NCI-H526 treated with DMSO at 0.1 percent for 48 hours (cell line): ENCODE measurements at regions not wholly inside any gene's neighbourhood (a gene's known extent, or its start where the extent isn't known, plus 50 kb on each side); places are given as distances from the start of the nearest gene placed in this dataset.

ENCODE experiments used
- DNase-seq: peaks from one replicate; lab custom pipeline; 2025; lab: John Stamatoyannopoulos, UW

DNA sequence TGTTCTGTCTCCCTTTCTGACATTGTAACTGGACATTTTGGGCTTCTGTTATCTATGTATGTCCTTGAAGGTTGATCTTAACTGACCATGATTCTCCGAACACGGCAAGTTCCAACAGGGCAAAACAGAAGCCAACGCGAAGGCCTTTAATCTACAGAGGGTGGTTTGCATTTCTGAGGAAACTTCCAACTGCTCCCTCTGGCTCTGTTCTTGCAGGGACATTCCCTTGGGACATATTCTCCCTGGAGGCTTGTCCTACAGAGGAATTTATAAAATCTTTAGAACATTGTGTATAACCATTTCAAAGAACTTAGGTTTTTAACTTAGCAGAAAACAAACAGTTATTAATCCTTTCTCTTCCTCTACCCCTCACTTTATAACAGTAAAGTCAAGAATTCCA, 189.0 kb upstream of the CDYL start:
- no peak for DNase-seq

DNA sequence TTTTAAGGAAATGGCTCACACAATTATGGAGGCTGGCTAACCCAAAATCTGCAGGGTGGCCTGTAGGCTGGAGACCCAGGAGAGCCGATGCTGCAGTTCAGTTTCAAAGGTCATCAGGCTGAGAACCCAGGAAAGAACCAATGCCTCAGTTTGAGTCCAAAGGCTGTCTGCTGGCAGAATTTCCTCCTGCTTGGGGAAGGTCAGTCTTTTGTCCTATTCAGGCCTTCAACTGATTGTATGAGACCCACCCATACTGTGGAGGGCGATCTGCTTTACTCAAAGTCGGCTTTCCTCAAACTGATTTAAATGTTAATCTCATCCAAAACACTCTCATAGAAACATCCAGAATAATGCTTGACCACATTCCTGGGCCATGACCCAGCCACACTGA, 189.7 kb upstream of the CDYL start:
- DNase-seq, result no peak

DNA sequence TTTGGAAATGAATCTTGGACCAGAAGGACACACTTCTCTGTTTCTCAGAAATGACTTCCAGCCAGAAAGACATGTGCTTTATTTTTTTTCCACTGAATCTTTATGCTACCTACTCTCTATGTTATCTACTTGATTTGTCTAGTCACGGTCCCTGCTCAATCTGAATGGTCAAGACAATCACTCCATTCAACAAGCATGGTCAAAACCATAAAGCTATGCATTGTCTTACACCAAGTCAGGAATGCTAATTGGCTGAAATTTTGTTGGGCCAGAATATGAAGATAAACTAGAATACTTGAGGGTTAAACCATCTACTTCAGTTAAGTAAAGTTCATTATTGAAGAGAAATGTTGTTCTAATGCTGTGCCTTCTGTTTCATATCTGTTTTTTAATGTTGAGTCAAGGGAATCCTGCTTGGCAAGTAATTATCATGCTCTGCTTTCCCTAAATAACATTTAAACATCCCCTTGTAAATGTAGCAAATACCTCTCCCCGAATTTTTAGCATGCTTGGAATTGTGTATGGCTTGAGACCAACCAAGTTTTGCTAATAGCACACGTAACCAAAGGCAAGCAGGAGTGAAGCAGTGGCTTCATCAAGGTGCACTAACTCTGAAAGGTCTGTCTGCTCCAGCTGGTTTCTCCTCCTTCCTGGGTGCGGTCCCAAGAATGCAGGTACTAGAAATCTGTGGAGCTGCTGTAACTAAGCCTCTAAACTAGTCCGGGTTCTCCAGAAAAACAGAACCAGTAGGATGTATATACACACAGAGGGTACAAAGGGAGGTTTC, 190.3 kb upstream of the CDYL start:
- DNase-seq, result no peak

DNA sequence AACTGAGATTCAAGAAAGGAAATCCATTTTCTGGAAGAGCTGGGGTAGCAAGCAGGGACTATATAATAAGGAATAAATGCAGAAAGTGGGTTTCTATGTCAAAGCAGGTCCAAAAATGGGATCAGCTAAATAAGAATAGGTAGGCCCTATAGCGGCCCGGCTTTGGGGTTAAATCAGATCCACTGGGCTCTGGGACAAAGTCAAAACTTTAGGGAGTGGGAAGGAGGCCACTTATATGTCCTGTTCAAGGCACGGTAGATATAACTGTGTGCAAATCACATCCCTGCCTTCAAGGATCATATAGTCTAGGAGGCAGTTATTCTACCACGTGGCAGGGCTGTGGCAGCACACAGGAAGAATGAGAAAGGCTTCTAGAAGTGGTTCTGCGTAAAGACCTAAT, 191.4 kb upstream of the CDYL start:
- DNase-seq, result no peak

DNA sequence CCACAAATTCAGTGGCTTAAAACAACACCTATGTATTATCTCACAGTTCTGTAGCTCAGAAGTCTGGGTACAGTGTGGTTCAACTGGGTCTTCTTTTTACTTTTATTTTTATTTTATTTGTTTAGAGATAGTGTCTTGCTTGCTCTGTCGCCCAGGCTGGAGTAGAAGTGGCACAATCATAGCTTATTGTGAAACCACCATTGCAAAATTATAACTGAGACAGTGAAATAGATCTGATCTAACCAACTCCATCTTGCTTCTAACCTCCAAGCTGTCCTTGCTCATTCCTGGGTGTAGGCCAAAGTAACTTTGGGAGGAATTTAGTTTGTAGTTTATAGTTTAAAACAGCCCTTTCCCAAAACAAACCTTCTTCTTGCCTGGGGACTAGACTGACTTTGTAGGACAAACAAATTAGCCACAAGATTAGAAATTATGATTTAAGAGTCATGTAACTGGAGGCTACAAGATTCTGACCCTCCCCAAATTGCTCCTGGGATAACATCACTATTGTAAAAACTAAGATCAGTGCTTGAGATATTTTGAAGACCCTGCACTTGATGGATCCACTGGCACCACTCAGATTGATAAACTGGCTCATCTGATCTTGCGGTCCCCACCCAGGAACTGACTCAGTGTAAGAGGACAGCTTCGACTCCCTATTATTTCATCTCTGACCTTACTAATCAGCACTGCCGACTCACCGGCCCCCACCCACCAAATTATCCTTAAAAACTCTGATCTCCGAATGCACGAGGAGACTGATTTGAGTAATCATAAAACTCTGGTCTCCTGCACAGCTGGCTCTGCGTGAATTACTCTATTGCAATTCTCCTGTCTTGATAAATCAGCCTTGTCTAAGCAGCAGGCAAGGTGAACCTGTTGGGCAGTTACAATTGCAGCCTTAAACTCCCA, 193.4 kb upstream of the CDYL start:
- no peak for DNase-seq

DNA sequence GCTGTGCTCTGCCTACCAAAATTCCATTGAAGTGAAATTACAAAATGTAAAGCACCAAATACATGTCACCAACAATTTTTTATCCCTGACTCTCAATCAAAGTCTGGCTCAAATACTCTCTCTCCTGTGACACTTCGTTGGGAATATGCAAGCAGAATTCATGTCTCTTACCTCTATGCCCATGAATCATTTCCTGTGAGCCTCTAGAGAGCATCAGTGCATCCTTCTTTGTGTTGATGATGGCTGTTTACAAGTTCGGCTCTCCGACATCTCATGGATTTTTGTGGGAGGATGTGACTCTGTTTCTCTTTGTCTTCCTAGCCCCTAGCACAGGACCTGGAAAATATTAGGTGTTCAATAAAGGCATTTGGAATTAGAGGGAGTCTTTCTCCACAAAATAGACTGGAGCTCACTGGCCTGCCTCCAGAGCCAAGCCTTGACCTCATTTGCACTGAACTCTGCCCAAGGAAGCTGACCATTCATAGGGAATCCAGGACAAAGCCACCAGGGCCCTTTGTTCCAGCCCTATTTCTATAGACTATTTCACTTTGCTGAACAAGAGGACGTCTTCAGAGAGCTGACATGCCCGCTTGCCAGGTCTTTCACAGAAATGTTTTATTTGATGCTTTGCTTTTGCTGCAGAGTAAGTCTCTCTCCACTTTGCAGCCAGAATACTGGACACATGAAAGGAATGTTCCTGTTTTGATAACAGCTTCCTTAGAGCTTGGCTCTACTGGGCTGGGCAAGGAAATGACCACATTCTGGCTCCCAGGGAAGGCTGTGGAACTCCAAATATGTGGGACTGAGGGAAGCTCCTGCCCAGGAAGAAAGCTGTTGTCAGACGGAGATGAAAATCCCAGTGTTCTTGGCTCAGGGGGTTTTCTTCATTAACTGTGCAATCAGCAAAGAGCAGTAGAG, 194.5 kb upstream of the CDYL start:
- DNase-seq, result no peak

DNA sequence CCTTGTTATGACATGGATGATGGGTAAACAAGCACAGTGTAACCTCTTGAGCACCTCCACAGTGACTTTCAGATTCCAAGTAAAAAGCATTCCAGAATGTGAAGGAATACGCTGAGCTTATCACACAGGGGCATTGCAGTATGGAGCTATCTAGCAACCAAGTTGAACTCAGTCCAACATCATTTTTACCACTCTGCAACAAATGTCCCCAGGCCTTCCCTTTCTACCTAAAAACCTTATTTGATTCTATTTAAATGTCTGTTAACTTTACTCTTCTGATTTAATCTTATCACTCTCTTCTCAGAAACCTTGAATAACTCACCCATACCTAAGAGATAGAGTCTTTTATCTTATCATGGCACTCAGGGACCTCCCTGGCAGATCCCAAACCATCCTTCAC, 195.8 kb upstream of the CDYL start:
- no peak for DNase-seq

DNA sequence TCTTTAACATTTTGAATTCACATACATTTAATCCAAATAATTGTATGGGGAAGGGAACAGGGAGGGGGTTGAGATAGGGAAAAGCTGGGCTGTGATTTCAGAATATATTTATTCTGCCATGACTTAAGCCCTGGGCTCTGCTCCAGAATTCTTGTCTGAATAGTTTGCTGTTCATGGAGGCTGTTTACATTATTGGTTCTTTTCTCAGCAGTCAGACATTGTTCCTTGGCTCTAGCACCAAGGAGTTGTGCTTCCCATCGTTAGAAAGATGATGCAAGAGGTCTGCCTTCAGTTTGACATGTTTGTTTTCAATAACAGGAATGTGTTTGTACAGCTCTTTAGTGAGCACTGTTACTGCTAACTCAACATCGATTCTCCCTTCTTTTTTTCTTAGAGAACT, 198.8 kb upstream of the CDYL start:
- no peak for DNase-seq

DNA sequence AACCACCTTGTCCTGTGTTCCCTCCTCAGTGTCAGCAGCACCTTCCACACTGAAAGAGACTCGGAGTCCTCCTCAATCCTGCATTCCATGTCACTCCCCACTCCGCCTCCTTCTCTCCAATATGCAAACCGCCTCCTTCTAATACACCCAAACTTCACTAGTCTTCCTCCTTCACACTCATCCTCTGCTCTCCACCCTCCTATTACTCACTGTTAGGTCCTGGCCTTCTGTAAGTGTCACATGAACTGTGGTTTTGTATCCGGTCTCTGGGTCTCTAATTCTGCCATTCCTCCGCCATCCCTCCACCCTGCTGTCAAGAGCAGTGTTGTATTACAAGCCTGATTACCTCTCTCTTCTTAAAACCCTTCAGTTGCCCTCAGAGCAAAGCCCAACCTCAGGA, 200.5 kb upstream of the CDYL start:
- no peak for DNase-seq

DNA sequence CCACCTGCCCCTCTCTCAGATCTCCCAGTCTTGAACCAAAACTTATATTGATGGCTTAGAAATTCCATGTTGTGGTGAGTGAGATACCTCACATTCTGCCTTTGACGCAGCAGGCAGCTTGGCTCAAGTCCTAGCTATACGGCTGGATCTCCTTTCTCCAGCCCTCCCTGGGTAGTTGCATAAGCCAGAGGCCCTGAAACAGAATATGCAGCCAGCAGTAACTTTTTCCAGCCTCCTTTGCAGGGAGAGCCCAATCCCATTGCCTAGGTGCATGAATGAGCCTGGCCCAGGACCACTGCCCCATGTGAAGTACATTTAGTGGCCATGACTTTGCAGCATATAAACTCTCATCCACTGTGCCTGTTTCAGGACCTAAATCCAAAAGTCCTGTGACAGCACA, 202.2 kb upstream of the CDYL start:
- DNase-seq, result no peak

DNA sequence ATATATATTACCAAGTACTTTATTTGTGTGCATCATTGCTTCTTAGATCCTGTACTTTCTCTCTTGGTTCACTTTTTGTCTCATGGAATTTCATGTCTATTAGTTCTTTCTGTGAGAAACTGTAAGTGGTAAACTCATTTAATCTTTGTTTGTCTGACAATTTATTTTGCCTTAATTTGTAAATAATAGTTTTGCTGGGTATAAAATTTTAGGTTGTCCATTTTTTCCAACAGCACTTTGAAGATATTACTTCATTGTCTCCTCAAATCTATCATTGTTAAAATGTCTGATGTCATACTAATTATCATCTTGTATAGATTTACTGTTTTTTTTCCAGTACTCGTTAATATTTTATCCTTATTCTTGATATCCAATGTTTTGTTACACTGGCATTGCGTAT, 205.2 kb upstream of the CDYL start:
- DNase-seq, result no peak

DNA sequence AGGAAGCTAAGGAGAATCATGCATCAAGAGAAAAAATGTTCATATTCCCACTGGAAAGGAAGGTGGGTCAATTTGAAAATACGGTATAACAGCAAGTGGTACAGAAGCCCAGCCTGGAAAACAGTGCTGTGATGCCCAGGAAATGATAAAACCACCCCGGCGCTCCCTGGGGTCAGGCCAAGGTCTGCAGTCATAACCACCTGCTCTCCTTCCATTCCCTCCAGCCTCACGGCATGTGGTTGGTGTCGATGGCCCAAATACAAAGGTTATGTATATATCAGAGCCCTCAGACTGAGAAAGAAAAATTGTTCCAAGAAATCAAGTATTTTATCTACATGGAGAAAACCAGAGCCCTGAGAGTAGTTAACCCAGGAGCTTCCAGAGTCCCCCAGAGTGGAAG, 208.1 kb upstream of the CDYL start:
- no peak for DNase-seq

DNA sequence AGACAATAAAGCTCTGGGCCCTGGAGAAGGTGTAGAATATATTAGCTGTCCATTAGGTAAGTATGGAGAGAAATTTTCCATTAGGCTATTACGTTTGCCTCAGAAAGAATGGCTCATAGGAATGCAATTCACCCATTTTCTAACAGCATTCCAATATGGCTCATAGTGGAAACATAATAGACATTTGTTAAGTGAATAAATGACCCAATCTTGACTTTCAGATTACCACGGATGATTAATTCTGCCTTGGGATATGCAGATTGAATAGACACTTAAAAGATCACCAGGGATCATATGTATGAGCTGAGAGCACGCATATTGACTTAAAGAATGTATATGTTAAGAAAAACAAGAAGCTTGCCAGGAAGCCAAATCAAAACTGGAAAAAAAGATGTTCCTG, 209.1 kb upstream of the CDYL start:
- no peak for DNase-seq

DNA sequence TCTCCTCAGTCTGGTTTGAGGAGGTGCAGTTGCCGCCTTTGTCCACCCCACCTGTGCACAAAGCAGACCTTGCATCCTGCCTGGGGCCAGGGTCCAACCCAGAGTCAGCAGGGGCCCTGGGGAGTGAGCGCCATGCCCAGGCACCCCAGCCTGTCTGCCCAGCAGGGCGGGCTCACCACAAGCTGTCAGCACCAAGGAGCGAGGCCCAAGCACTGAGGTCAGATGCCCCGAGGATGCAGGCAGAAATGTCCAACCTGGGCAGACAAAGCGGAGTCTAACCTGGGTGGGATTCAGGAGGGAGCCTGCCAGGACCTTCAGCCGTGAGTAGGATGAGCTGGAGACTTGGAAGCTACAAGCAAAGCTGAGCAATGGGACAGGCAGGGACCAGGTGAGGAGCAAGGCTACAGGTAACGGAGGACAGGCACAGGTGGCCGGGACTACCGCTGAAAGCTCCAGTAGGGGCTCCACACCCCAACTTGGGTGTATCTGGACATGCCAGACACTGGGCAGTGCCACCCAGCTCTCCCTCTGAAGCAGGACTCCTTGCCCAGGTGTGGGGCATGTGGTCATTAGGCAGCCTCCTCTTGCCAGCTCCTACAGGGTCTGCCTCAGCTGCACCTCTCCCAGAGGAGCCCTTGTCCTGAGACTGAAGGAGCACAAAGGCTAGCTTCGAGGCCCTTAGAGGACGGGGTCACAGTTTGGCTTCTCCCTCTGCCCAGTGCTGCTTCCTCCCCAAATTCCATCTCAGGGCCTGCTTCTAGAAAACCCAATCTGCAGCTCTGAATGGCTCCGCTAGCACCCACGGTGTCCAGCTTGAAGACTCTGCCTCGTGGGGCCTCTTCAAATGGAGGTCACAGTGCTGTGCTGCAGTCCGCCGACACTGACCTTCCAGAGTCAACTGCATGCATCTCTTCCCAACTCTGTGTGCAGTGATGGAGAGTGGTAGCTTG, 210.6 kb upstream of the CDYL start:
- DNase-seq, result no peak

DNA sequence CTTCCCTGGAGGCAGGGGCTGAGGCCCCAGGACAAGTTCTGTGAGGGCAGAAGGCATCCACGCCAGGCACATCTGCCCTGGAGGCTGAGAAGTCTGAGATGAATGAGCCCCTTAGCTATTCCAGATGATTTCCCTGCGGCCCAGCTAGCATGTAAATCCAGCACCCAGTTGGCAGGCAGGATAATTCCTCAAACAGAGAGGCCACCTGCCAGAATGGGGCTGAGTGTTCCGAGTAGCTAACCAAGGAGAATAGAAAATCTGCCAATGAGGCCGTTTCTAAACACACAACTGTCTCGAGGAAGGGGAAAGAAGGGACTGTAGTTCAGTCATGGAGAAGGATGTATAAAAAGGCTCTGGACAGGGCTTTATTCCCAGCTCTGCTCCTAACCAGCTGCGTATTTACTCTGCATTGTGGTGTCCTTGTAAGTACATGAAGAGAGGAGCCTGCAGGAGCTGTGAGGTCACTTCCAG, 211.4 kb upstream of the CDYL start:
- no peak for DNase-seq

DNA sequence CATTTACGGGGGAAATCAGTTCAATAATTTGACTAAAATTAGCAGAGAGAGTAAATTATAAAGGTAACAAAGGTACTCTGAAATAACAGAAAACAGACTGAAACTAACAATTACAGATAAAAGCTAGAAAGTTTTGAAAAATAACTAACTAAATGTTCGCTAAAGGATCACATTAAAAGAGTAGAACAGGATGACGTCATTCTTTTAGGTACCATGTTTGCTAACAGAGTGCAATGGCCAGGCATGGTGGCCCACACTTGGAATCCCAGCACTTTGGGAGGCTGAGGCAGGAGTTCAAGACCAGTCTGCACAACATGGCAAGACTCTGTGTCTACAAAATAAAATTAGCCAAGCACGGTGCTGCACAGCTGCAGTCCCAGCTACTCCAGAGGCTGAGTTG, 212.3 kb upstream of the CDYL start:
- DNase-seq, result no peak

DNA sequence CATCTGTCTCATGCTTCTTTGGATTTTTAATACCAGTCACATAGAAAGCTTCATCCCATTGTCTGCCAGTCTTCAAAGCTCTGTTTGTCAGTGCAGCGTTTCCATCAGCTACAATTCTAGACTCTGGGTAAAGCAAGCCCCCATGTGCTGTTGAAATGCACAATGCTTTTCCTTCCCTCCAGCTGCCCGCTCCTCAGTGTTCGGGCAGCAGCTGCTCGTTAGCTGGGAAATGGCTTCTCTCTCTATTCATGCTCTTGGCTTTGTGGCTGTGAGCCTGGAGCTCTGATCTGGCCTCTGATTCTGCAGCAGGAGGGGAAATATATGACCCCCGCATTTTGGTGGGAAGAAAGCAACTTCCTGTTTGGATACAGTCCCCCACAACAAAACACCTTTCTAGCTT, 213.0 kb upstream of the CDYL start:
- no peak for DNase-seq

DNA sequence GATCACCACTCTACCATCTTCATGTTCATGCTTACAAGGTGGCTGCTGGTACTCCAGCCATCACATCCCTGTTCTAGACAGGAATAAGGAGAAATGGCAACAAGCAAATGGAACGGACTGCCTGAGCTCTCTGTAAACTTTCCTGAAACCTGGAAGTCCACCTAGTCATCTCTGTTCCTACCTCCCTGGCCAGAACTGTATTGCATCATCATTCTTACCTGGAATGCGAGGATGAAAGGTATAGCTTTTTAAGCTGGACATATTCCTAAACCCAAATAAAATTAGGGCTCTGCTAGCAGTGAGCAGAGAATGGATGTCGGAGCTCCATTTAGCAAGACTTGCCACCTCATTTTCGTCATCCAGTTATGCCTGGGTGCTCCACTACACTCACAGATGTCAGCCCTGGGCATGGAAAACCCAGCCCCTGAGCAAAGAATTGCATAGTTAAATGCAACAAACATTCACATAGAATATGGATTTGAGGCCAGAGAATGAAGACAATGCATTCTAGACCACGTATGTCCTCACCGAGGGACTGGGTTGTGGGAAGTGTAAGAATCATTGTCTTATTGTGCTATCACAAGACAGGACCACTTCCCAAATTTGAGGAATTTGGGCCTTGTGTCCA, 214.3 kb upstream of the CDYL start:
- DNase-seq, result no peak

DNA sequence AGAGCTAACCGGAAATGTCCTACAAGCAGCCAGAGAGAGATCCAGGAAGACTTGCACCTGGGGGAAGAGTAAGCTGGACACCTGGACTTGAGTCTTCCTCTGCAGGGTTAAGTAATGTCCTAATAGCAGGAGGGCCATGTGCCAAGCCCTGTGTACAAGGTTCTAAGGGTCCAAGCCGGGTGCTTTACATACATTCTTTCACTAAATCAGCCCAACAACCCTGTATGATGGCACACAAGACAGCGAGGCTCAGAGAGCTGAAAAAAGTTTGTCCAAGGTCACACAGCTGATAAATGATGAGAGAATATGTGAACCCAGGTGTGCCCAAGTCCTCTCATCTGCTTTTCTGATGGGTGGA, 215.1 kb upstream of the CDYL start:
- DNase-seq, result no peak

DNA sequence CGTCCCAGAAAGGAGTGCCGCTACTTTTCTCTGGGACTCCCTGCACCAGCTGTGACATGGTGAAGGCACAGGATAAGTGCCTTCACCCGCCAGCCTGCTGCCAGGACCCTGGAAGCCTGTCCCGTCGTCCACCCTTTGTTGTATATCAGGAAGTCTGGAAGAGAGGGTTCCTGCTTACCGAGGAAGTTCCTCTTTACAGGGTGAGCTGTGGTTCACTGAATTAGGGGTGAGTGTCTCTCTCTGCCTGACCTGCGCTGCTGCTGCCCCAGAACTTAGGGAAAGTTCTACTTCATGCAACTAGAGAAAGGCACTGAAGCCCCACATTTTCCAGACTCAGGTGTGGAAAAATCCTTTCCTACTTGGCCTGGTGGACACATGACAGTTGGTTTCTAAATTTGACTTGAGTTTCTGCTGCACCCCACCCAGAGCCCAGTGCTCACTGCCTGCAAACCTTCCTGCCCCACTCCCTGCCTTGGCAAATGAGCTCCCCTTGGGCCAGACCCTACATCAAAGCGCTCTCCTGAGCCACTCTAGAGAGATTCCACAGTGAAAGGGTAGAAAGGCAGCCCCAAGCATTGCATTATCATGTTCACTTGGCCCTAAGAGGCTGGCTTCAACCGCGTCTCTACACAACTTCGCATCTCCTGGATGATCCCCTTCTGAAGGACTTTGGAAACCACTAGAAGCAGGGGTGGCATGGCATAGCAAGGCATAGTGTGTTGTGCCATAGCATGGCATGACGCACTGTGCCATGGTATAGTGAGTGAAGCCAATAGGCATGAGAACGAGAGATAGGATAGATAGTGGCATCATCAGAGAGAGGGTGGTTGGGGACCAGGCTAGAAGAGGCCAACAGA, 215.8 kb upstream of the CDYL start:
- DNase-seq, result no peak
